ENCODE measurements at regions not wholly inside any gene's neighbourhood (a gene's known extent, or its start where the extent isn't known, plus 50 kb on each side); places are given as distances from the start of the nearest gene placed in this dataset.

GRCh38 chr3:74309716-74310115 is 304.7 kb downstream of the CNTN3 start:
- TF ChIP-seq EP300 (conservative IDR thresholded peaks at IDR 0.05; ENCODE audit: poor library complexity, severe bottlenecking): peak; percentile 79
- no peak for TF ChIP-seq REST (IDR thresholded peaks at IDR 0.05; ENCODE audit: borderline replicate concordance)
- no peak for TF ChIP-seq CTCF (IDR thresholded peaks at IDR 0.05; ENCODE audit: poor library complexity, severe bottlenecking)
- TF ChIP-seq POLR2AphosphoS5 (IDR thresholded peaks at IDR 0.05): peak; percentile 54
- no peak for TF ChIP-seq MXI1 (conservative IDR thresholded peaks at IDR 0.05; ENCODE audit: poor library complexity, severe bottlenecking)
- no peak for TF ChIP-seq EZH2 (IDR thresholded peaks at IDR 0.05; ENCODE audit: borderline replicate concordance, insufficient read depth, low read length, poor library complexity, severe bottlenecking)
- no peak for TF ChIP-seq RAD21 (conservative IDR thresholded peaks at IDR 0.05)
